ENCODE measurements at regions not wholly inside any gene's neighbourhood (a gene's known extent, or its start where the extent isn't known, plus 50 kb on each side); places are given as distances from the start of the nearest gene placed in this dataset.
"Not testable (repeated sequence)": the region's sequence is repeated elsewhere in the genome, so short reads cannot be mapped to it uniquely, and the experiment has no call there.

GRCh38 chr2:234355021-234355720 is 141.7 kb downstream of the ARL4C start (continued):
- no peak for TF ChIP-seq ZBTB33 (IDR thresholded peaks at IDR 0.05; ENCODE audit: extremely low read depth, insufficient replicate concordance, low read length)

GRCh38 chr2:234352270-234352669 is 144.6 kb downstream of the ARL4C start:
- no TSS peak for BruUV-seq (replicated peaks)
- Histone ChIP-seq H3K79me2 (ENCODE audit: insufficient read depth, low read length) (no peaks in the 10 kb centered on the region), H3K36me3 (ENCODE audit: control insufficient read depth in 1 of 2, insufficient read depth in 2 of 2, low read length in 2 of 2) (no peaks in the 10 kb centered on the region), H2AFZ (ENCODE audit: low read depth, low read length, poor library complexity, severe bottlenecking) (no peak overlapping the region), H3K9me3 (ENCODE audit: control insufficient read depth in 1 of 2, insufficient read depth in 1 of 2, low read depth in 1 of 2, low read length in 2 of 2) (no peaks in the 10 kb centered on the region), H4K20me1 (ENCODE audit: insufficient read depth) (no peaks in the 10 kb centered on the region), H3K27me3 (ENCODE audit: insufficient read depth, low read length) (no peaks in the 10 kb centered on the region), H3K4me1 (ENCODE audit: control insufficient read depth in 1 of 2, insufficient read depth in 2 of 2, low read length in 2 of 2) (no peaks in the 10 kb centered on the region; a peak in 1 of 4 replicates), H3K27ac (ENCODE audit: low read depth, low read length) (no peak overlapping the region), H3K9me2 (ENCODE audit: insufficient read depth) (no peaks in the 10 kb centered on the region), H3K4me2 (ENCODE audit: low read length) (no peak overlapping the region), H3K4me3 (replicated peaks in 1 of 2; ENCODE audit: low read depth in 1 of 2, low read length in 2 of 2) (no peak overlapping the region), H3K9ac (ENCODE audit: low read length) (no peak overlapping the region)
- ChIA-PET POLR2A (no interaction called here), RAD21 (ENCODE audit: low non-redundant PET in 1 of 2, low total read pairs in 2 of 2, uncharacterized antibody in 2 of 2, unreplicated experiment in 2 of 2) (no interaction called here), CTCF (no interaction called here)
- TF ChIP-seq EGR1 (IDR thresholded peaks at IDR 0.05; ENCODE audit: low read depth) (no peak), POLR2AphosphoS5 (IDR thresholded peaks at IDR 0.05; ENCODE audit: low read depth, low read length) (no peak), JUND (IDR thresholded peaks at IDR 0.05) (no peak), ATF3 (IDR thresholded peaks at IDR 0.05) (no peak), SIN3A (IDR thresholded peaks at IDR 0.05; ENCODE audit: low read depth) (no peak), EZH2phosphoT487 (IDR thresholded peaks at IDR 0.05; ENCODE audit: borderline replicate concordance) (no peak)
- ATAC-seq (no peak), DNase-seq (ENCODE audit: low read depth, low spot score) (no peak)
- intact Hi-C loops (cut with micrococcal nuclease): no loop called here

- H3K27me3 ChIP-seq (ENCODE audit: insufficient read depth, low read length); H2AFZ ChIP-seq (ENCODE audit: low read depth, low read length, poor library complexity, severe bottlenecking); H3K4me2 ChIP-seq (ENCODE audit: low read length); H3K4me1 ChIP-seq (ENCODE audit: control insufficient read depth in 1 of 2, insufficient read depth in 2 of 2, low read length in 2 of 2); H4K20me1 ChIP-seq (ENCODE audit: insufficient read depth); H3K9me2 ChIP-seq (ENCODE audit: insufficient read depth); H3K79me2 ChIP-seq (ENCODE audit: insufficient read depth, low read length); intact Hi-C loops (cut with micrococcal nuclease); H3K9ac ChIP-seq (ENCODE audit: low read length); RAD21 ChIA-PET (ENCODE audit: low non-redundant PET in 1 of 2, low total read pairs in 2 of 2, uncharacterized antibody in 2 of 2, unreplicated experiment in 2 of 2); H3K27ac ChIP-seq (ENCODE audit: low read depth, low read length); ATAC-seq; POLR2A ChIA-PET; CTCF ChIA-PET; H3K9me3 ChIP-seq (ENCODE audit: control insufficient read depth in 1 of 2, insufficient read depth in 1 of 2, low read depth in 1 of 2, low read length in 2 of 2); DNase-seq (ENCODE audit: low read depth, low spot score); H3K4me3 ChIP-seq (replicated peaks in 1 of 2; ENCODE audit: low read depth in 1 of 2, low read length in 2 of 2); H3K36me3 ChIP-seq (ENCODE audit: control insufficient read depth in 1 of 2, insufficient read depth in 2 of 2, low read length in 2 of 2); BruUV-seq (replicated peaks): not testable (repeated sequence)
Observed at GRCh38 chr2:234351866-234352265, 145.0 kb downstream of the ARL4C start.

All from HCT116 (cell line).